ENCODE measurements at regions not wholly inside any gene's neighbourhood (a gene's known extent, or its start where the extent isn't known, plus 50 kb on each side); places are given as distances from the start of the nearest gene placed in this dataset.

- no peak for DNase-seq
Observed at GRCh38 chr20:58138395-58138794, 90.1 kb downstream of the ANKRD60 start.

- no peak for DNase-seq
Observed at GRCh38 chr20:58137651-58138265, 90.7 kb downstream of the ANKRD60 start.

GRCh38 chr20:58137236-58137635 is 91.2 kb downstream of the ANKRD60 start:
- no peak for DNase-seq

- no peak for DNase-seq
Observed at GRCh38 chr20:58136149-58136484, 92.3 kb downstream of the ANKRD60 start.

- no peak for DNase-seq
Observed at GRCh38 chr20:58135441-58136148, 92.9 kb downstream of the ANKRD60 start.

- DNase-seq: no peak
Observed at GRCh38 chr20:58133020-58133808, 95.2 kb downstream of the ANKRD60 start.

- no peak for DNase-seq
Observed at GRCh38 chr20:58131551-58132142, 96.8 kb downstream of the ANKRD60 start.

- no peak for DNase-seq
Observed at GRCh38 chr20:58131151-58131550, 97.3 kb downstream of the ANKRD60 start.

GRCh38 chr20:58130581-58130980 is 97.9 kb downstream of the ANKRD60 start:
- no peak for DNase-seq

- DNase-seq: no peak
Observed at GRCh38 chr20:58130156-58130555, 98.3 kb downstream of the ANKRD60 start.

- no peak for DNase-seq
Observed at GRCh38 chr20:58129721-58130151, 98.7 kb downstream of the ANKRD60 start.

GRCh38 chr20:58128635-58129625 is 99.5 kb downstream of the ANKRD60 start:
- DNase-seq: no peak

GRCh38 chr20:58127701-58128111 is 100.7 kb downstream of the ANKRD60 start:
- DNase-seq: no peak

- no peak for DNase-seq
Observed at GRCh38 chr20:58125726-58126125, 102.7 kb downstream of the ANKRD60 start.

GRCh38 chr20:58117944-58118343 is 110.5 kb downstream of the ANKRD60 start:
- no peak for DNase-seq

GRCh38 chr20:58116505-58116904 is 111.9 kb downstream of the ANKRD60 start:
- no peak for DNase-seq

- DNase-seq: no peak
Observed at GRCh38 chr20:58113716-58114115, 114.7 kb downstream of the ANKRD60 start.

GRCh38 chr20:58112017-58112781 is 116.3 kb downstream of the ANKRD60 start:
- no peak for DNase-seq

- DNase-seq: no peak
Observed at GRCh38 chr20:58111310-58112016, 117.0 kb downstream of the ANKRD60 start.

GRCh38 chr20:58109918-58110635 is 118.4 kb downstream of the ANKRD60 start:
- no peak for DNase-seq

Data from NCI-H1417 treated with DMSO at 0.1 percent for 48 hours (cell line).